ENCODE measurements at regions not wholly inside any gene's neighbourhood (a gene's known extent, or its start where the extent isn't known, plus 50 kb on each side); places are given as distances from the start of the nearest gene placed in this dataset.
"Not testable (repeated sequence)": the region's sequence is repeated elsewhere in the genome, so short reads cannot be mapped to it uniquely, and the experiment has no call there.

GRCh38 chr12:24668563-24668962 lies 280.3 kb downstream of the BCAT1 start:
- no peak for DNase-seq (ENCODE audit: low read depth)

- DNase-seq (ENCODE audit: low read depth): no peak
Observed at GRCh38 chr12:24664161-24664880, 284.6 kb downstream of the BCAT1 start.

DNA sequence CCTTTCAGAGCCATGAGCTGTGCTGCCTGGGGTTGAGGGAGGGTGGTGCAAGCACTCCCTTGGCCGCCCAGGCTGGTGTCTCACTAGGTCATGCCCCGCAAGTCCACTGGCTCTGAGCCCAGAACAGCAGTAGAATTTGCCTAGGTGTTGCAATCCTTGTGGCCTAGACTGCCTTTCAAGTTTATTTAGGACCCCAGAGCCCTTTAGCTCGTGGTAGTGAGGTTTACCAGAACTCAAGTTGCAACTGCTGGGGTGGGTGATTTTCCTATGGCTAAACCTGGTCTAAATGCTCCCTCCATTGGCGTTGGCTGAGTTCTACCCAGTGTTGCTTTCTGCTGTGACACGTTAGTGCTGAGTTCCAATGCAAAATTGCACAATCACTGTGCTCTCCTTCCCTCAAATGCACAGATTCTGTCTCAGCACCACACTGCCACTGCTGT lies 287.2 kb downstream of the BCAT1 start:
- no peak for DNase-seq (ENCODE audit: low read depth)

DNA sequence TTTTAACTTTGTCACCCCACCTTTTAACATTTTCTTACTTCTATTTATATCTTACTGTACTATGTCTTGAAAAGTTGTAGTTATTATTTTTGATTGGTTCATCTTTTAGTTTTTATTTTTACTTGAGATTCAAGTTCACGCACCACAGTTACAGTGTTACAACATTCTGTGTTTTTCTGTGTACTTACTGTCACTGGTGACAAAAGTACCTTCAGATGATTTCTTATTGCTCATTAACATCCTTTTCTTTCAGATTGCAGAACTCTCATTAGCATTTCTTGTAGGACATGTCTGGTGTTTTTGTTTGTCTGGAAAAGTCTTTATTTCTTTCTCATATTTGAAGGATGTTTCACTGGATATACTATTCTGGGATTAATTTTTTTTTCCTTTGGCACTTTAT lies 289.9 kb downstream of the BCAT1 start:
- DNase-seq (ENCODE audit: low read depth): no peak

DNA sequence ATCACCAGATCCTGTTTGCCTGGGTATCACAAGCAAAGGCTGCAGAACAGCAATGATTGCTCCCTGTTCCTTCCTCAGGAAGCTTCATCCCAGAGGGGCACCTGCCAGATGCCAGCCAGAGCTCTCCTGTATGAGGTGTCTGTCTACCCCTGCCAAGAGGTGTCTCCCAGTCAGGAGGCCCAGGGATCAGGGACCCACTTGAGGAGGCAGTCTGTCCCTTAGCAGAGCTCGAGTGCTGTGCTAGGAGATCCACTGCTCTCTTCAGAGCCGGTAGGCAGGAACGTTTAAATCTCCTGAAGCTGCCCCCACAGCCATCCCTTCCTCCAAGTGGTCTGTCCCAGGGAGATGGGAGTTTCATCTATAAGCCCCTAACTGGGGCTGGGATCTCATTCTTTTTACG lies 294.6 kb downstream of the BCAT1 start:
- not testable (repeated sequence) for DNase-seq (ENCODE audit: low read depth)

- no peak for DNase-seq (ENCODE audit: low read depth)
Observed at GRCh38 chr12:24649634-24650033, 299.3 kb downstream of the BCAT1 start.

DNA sequence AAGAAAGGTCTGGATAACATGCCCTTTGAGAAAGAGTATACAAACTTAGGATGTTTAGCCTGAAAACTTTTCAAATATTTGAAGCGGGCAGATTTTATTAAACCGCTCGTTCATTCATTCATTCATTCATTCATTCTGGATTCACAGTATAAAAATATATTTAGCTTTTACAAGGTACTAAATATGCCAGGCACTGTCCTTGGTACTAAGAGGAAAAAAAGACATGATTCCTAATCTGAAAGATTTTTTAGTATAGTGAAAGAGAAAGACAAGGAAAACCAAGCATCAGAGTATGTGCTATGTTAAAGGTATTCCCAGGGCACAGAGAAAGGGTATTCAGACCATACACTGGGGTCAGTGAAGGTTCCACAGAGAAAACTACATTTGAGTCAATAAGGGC lies 299.7 kb downstream of the BCAT1 start:
- no peak for DNase-seq (ENCODE audit: low read depth)

DNA sequence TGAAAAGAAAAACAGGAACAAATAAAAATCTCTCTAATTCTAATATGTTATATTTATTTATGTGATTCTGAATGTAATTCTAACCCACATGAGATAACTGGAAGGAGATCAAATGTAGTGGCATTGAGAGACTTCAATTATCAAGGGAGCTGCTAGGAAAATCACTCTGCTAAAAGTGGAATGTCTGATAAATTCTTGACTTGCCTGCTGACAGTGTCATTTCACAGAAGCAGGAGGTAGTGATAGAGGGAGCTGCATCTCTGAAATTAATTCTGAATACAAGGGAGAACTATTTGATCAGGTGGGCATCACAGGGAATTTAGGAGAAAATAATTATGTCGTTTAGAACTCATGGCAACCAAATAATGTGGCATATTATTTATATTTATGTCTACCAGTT lies 303.6 kb downstream of the BCAT1 start:
- no peak for DNase-seq (ENCODE audit: low read depth)

DNA sequence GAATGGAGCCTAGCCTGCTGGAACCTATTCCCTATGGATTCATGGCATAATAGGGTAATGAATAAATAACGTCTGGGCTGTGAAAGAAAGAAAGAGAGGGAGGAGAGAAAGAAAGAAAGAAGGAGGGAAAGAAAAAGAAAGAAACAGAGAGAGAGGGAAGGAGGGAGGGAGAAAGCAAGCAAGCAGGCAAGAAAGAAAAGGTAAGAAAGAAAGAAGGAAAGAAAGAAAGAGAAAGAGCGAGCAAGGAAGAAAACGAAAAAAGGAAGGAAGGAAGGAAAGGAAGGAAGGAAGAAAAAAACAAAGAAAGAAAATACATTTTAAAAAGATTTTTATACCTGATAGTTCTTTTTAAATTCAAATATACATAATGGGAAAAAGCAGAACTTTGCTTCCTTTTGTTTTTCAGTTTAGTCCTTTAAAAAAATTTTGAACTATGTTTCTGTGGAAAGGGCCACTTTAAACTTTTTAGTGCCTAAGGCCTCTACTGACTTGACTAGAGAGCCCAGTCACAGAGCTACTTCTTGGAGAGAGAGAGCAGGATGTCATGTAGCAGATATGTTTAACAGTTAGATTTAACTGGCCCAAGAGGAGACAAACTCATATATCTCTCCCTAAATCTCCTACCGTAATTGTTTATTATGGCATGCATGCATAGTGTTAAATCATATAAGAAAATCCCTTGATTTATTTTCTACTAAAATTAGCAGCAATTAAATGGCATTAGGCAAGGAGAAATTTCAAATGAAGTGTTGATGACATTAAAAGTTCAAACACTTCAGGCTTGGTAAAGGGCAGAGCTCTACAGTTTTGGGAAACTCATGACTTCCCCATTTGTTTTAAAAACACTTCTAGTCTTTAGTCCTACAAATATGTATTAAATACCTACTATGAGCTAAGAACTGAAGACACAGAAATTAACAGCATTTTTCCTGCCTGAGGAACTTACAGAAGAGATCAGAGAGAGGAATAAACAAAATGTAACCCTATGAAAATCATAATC lies 305.5 kb downstream of the BCAT1 start:
- no peak for DNase-seq (ENCODE audit: low read depth)

DNA sequence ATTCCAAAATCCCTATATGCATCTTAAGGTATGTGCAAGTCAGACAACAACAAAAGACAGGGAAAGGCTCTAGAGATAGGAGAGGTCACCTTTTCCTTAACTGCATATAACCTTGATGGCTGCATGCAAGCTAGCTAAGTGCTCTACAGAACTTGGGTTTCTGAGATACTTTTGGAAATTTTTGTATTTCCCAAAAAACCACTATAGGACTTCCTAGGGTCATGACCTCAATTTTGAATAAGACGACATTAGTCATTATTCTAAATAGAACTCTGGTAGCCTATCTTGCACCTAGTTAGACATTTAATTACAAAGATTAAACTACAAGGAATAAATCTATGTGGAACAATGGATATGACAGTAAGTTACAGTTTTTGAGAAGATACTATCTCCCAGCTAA lies 309.3 kb downstream of the BCAT1 start:
- no peak for DNase-seq (ENCODE audit: low read depth)

DNA sequence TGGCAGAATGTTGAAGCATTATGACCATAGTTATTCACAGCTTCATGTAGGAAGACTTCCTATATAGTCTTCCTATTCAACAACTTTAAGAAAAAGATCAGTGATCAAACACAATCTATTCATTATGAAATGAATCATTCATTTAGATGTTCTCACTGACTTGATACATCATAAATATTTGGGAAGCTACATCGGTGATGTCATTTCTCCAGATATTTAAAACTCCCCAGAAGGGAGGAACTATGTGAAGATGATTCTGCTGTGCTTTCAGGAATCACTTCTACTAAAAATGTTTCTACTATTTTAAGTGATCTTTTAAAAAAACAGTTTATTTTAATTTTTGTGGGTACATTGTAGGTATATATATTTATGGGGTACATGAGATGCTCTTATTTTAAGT lies 316.4 kb downstream of the BCAT1 start:
- DNase-seq (ENCODE audit: low read depth): no peak

DNA sequence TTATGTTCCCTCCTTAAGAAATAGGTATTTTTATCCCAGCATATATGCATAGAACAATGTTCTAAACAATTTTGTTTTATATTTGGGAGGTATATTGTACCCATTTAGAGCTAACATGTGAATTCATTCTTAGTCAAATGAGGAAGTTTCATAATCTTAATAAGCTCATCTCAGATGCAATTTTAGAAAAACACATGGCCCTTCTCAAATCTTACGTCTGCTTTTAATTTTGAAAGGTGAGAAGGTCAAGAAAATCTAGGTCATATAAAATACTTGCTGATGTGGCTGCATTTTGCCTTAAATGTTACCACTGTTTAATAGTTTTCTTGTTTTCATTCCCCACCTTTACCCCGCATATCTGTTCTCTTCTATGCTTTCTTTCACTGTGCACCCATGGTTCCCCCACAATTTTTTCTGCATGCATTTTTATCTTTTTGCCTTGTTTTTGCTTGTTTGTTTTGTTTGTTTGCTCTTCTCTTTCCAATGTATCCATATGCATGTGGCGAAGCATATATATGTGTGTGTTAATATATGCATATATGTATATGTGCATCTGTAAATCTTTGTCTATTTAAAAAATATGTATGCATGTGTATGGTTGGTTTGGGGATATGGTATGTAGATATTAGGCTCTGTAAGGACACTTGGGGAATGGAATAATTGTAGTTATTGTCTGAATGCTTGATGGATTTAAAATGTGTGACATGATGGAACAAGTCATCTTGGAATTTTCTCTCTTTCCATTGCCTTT lies 317.1 kb downstream of the BCAT1 start:
- DNase-seq (ENCODE audit: low read depth): no peak

DNA sequence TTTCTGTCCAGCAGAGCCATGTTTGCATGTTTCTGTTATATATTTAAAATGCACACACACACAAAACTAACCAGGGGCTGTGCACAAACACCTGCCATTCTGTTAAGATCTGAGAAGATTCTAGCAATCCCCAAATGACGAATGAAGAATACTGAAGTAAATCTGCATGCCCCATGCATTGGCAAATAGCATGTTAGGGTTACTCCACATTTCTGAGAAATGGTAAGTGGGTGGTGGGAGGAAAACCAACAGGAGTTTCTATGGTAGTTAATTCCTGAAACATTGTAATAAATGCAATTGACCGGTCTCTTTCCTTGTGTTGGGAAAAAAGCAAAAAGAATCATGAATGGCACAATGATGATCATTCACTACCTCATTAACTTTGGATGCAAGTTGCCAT lies 318.0 kb downstream of the BCAT1 start:
- DNase-seq (ENCODE audit: low read depth): no peak

DNA sequence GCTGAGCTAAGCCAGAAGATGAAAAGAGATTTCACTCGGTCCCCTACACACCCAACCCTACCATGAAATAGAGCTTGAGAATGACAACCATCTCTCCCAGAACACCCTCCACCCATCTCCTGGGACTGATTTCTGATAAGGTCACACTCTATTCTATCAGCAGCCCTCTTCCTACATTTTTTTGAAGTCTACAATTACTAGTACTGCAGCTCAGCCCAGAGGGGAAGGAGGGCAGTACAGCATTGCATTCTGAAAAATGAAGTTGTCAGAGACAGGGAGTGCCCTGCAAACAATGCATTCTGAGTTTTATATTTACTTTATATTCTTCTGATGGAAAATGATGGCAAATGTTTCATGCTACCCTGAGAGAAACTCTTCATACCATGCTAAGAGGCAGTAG lies 318.5 kb downstream of the BCAT1 start:
- no peak for DNase-seq (ENCODE audit: low read depth)

DNA sequence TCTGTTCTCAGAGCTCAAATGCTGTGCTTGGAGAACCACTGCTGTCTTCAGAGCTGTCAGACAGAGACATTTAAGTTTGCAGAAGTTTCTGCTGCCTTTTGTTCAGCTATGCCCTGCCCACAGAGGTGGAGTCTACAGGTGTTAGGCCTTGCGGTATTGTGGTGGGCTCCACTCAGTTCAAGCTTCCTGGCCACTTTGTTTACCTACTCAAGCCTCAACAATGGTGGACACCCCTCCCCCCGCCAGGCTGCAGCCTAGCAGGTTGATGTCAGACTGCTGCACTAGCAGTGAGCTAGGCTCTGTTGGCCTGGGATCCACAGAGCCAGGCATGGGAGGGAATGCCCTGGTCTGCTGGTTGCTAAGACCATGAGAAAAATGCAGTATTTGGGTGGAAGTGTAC lies 323.8 kb downstream of the BCAT1 start:
- DNase-seq (ENCODE audit: low read depth): no peak

DNA sequence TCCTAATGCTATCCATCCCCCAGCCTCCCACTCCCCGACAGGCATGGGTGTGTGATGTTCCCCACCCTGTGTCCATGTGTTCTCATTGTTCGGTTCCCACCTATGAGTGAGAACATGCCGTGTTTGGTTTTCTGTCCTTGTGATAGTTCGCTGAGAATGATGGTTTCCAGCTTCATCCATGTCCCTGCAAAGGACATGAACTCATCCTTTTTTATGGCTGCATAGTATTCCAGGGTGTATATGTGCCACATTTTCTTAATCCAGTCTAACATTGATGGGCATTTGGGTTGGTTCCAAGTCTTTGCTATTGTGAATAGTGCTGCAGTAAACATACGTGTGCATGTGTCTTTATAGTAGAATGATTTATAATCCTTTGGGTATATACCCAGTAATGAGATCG lies 328.9 kb downstream of the BCAT1 start:
- DNase-seq (ENCODE audit: low read depth): not testable (repeated sequence)

DNA sequence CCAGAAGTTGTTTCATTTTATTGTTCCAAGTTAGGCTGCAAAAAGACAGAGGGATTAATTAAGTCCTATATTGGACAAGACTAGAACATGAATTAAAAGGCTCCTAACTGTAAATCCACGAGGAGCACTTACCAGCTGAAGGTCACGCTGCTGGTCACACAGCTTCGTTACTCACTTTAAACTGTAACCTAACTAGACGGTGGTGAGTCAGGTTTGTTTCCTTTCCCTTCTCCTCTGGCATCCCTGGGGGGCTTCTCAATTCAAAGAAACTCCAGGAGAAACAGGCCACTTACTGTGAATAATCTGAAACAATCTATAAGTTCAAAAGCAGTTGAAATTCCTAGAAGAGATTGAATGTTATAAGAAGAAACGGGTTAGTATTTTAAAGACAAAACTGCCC lies 331.4 kb downstream of the BCAT1 start:
- no peak for DNase-seq (ENCODE audit: low read depth)

- no peak for DNase-seq (ENCODE audit: low read depth)
Observed at GRCh38 chr12:24615967-24616411, 332.9 kb downstream of the BCAT1 start.

DNA sequence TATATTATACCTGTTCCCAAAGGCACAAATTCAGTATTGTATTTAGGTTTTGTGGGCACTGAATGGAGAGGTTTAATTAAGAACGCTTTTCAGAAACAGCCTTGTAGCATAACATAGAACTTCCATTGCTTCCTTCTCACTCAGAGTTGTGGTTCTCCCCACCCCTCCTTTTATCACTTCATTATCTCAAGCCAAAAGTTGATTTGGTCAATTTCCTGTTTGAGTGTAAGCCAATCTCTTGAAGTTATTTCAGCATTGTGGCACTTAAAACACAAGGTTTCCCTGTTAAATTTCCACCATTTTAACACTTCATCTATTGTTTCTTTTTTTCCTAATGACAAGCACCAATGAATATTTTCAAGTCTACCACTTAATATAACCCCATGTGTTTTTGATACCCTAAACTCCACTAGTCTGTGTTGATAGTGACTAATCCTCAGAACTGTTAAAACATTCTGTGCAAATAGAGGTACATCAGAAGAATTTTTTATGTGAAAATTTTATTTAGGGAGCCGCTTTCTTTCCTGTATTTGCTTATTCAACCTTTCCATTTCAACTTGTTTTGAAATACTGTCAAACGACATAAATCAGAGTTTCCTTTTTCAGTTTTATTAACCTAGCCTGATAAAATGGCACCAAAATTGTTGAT lies 340.1 kb downstream of the BCAT1 start:
- DNase-seq (ENCODE audit: low read depth): no peak

DNA sequence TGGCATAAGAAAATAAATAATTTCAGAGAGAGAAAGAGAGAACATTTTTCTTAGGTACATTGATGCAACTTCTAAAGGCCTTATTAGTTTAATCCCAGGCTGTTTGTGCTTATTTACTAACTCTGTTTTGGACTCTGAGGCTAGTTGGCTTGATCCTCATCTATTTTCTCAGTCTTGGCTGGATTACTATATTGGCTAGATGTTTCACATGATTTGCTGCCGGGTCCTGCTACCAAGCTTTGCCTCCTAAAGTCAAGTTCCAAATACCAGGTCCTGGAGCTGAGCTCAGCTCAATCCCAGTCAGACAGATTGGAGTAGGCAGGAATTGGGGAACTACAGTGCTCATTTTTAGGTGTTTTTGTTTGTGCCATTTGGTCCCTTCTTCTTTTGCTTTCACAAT lies 340.8 kb downstream of the BCAT1 start:
- DNase-seq (ENCODE audit: low read depth): no peak

- DNase-seq (ENCODE audit: low read depth): no peak
Observed at GRCh38 chr12:24605916-24606315, 343.0 kb downstream of the BCAT1 start.

DNA sequence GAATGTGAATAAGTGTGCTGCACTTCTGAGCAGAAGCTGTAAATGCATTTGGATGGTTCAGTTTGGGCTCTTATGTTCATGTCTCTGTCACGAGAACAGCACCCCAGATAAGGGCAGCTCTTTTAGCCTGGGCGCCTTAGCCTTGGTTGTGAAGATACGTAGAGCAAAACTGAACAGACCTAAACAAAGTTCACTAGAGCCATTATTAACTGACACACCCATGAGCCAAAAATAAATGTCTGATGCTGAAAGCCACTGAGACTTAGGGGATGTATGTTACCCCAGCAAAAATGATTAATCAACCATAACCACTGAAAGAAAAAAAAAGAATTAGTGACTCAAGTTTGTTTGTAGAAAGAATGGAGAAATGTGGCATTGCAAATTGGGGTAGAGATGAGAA lies 343.4 kb downstream of the BCAT1 start:
- DNase-seq (ENCODE audit: low read depth): no peak
